ENCODE measurements at regions not wholly inside any gene's neighbourhood (a gene's known extent, or its start where the extent isn't known, plus 50 kb on each side); places are given as distances from the start of the nearest gene placed in this dataset.

- intact Hi-C loops (cut with DNase I, micrococcal nuclease): no loop called here
- TF ChIP-seq CTCF (IDR thresholded peaks at IDR 0.05): no peak
- Histone ChIP-seq H3K4me3 (no peak overlapping the region), H3K36me3 (ENCODE audit: low read depth) (no peaks in the 10 kb centered on the region), H3K4me1 (ENCODE audit: low read depth) (no peaks in the 10 kb centered on the region), H3K9me3 (no peaks in the 10 kb centered on the region)
- DNase-seq (no peak), ATAC-seq (no peak)
Observed at GRCh38 chr5:125928663-125929062, 494.5 kb upstream of the GRAMD2B start.

- no peaks in the 10 kb centered on the region for H3K9me3 ChIP-seq
- TF ChIP-seq CTCF (IDR thresholded peaks at IDR 0.05): no peak
- intact Hi-C loops (cut with DNase I, micrococcal nuclease): no loop called here
Observed at GRCh38 chr5:125950012-125950615, 473.1 kb upstream of the GRAMD2B start.

GRCh38 chr5:125961150-125961549, 462.1 kb upstream of the GRAMD2B start:
- Histone ChIP-seq H3K4me1 (ENCODE audit: low read depth) (no peaks in the 10 kb centered on the region), H3K36me3 (ENCODE audit: low read depth) (no peaks in the 10 kb centered on the region), H3K9me3 (no peaks in the 10 kb centered on the region), H3K4me3 (no peak overlapping the region)
- intact Hi-C loops (cut with DNase I, micrococcal nuclease): no loop called here
- TF ChIP-seq CTCF (IDR thresholded peaks at IDR 0.05): no peak
- DNase-seq (no peak), ATAC-seq (no peak)

More at GRCh38 chr5:125950012-125950615, 473.1 kb upstream of the GRAMD2B start:
- DNase-seq (no peak), ATAC-seq (no peak)
- H3K4me3 ChIP-seq: no peak overlapping the region
- no peaks in the 10 kb centered on the region for H3K4me1 ChIP-seq (ENCODE audit: low read depth)
- no peaks in the 10 kb centered on the region for H3K36me3 ChIP-seq (ENCODE audit: low read depth)

- no peaks in the 10 kb centered on the region for H3K4me1 ChIP-seq (ENCODE audit: low read depth)
- TF ChIP-seq CTCF (IDR thresholded peaks at IDR 0.05): no peak
- H3K9me3 ChIP-seq: no peaks in the 10 kb centered on the region
- no peak for ATAC-seq
- H3K4me3 ChIP-seq: no peak overlapping the region
- DNase-seq: no peak
- H3K36me3 ChIP-seq (ENCODE audit: low read depth): no peaks in the 10 kb centered on the region
- intact Hi-C loops (cut with DNase I, micrococcal nuclease): no loop called here
Observed at GRCh38 chr5:125965577-125965976, 457.6 kb upstream of the GRAMD2B start.

GRCh38 chr5:125967576-125967975, 455.6 kb upstream of the GRAMD2B start:
- no peak for DNase-seq
- Histone ChIP-seq H3K9me3 (no peaks in the 10 kb centered on the region), H3K4me1 (ENCODE audit: low read depth) (no peaks in the 10 kb centered on the region), H3K4me3 (no peak overlapping the region), H3K36me3 (ENCODE audit: low read depth) (no peaks in the 10 kb centered on the region)
- ATAC-seq: no peak
- no peak for TF ChIP-seq CTCF (IDR thresholded peaks at IDR 0.05)
- intact Hi-C loops (cut with DNase I, micrococcal nuclease): no loop called here

All from mucosa of descending colon (tissue), 3 donors.